GM19324 (cell line): ENCODE measurements at regions not wholly inside any gene's neighbourhood (a gene's known extent, or its start where the extent isn't known, plus 50 kb on each side); places are given as distances from the start of the nearest gene placed in this dataset.

Source experiments
- ATAC-seq: cut with Tn5 transposase; IDR thresholded peaks from one replicate; pipeline ENCODE4 v1.9.1; 2021; ENCODE audit warnings: mild to moderate bottlenecking, moderate library complexity; ENCODE audit not compliant: unreplicated experiment, low FRiP score

DNA sequence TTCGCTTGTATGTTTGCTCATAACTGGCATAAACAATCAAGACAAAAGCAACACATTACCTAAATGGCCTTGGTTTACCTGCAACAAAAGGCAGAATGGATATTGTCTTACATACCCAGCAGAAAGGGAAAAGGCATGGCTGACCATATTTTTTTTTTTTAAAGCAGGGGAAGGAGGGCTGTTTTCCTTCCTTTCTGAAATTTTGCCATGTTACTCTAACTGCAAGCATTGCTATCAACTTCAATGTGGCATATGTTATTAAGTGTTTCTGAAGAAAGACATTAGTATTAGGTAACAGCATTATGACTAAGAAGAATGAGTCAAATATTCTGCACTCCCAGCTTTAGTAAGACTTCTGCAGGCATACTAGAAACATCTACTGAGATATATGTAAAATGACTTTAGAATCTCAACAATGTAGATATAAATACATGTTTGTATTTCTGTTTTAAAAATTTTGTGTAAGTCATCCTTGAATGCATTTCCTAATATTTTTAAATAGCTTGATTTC is 512.6 kb upstream of the FAM241A start:
- ATAC-seq: no peak

DNA sequence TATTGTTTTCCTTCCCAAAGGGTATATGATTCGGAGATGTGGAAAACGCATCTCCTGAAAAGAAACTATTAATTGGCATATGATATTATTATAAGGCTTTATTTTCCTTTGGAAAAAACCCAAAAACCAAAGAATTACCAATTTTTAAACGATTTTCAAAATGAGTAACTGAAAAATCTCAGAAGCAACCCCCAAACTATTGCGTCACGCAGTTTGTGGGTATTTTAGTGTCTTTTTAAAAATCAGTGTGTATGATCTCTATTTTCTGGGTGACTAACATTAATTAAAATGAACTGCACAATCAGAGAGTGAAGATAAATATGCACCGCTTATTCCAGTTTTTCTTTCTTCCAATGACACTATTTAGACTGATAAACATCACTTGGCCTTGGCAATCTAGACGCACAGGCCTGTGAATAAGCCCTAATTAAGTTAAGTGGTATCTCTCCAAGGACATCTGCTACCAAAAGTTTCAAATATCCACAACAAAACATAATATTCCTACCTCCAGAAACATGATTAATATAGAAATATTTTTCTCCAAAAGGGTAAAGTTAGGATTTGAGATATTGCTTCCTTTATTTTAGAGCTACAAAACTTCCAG is 511.5 kb upstream of the FAM241A start:
- ATAC-seq: no peak

- no peak for ATAC-seq
Measured at GRCh38 chr4:111635646-111636045, 509.6 kb upstream of the FAM241A start.

DNA sequence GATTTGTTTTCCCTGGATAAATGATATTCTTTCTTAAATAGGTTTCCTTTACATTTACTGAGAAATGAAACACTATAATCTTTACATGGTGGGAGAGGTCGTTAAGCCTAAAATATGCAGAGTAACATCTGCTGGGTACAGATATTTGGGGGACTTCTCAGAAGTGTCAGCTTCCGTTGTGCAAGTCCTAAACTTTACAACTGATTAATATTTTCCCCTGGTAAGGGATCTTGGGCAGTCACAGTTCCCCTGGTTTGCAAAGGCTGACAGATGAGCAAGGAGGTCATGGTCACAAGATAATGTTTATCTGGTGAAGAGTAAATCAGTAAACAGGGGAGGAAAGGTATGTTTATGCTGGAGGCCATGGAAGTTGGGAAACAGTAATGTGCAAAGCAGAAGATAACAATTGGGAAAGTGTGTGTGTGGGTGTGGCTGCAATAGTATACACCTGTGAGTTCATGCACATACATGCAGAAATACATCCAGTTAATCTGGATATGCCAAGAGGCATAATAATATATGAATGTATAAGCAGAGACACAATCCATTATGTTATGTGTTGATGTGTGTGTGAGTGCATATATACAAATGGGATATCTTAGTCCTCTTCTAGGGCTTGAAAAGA is 508.2 kb upstream of the FAM241A start:
- ATAC-seq: peak; percentile 45

DNA sequence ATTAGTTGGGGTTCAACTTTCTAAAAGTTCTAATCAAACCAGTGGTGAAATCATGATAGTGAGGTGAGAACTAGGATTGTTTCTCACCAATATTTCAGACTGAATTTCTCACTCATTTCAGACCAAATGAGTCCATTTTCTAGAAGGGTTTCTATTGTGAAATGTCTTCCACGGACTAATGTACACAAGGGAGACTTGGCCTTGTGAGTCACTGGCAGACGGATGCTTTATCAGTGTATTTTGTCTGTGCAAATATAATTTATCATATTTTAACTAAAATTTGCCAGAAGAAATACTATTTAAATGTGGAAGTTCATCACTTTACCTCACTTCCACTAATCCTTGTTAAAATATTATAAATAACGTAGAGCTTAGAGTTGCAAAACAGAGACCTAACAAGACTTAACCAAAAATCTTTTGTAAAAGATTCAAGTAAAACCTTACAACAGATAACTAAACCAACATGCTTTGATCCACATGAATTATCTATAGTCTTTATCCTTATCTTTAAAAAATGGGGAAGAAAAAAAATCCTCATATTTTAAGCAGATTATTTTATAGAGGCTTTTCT is 506.0 kb upstream of the FAM241A start:
- no peak for ATAC-seq

DNA sequence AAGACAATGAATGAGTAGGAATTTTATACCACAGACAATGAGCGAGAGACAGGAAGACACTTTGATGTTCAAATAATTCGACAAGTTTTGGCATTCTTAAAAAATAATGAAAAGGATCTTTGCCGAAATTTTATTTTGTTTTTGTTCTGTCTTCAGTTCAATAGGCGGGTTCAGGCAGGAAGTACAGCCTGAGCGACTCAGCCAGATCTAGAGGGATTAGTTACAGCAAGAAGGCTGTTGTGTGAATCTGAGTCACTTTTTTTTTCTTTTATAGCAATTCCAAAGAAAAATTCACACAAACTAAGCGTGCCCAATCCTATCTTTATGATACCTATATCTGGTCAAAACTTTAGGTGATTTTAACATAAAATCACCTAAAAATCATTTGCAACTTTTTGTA is 505.4 kb upstream of the FAM241A start:
- ATAC-seq: no peak

- peak; percentile 81 for ATAC-seq
Measured at GRCh38 chr4:111641813-111642579, 503.3 kb upstream of the FAM241A start.

- no peak for ATAC-seq
Measured at GRCh38 chr4:111648056-111648455, 497.2 kb upstream of the FAM241A start.

- ATAC-seq: peak; percentile 74
Measured at GRCh38 chr4:111649308-111649707, 495.9 kb upstream of the FAM241A start.

GRCh38 chr4:111650146-111650545 is 495.1 kb upstream of the FAM241A start:
- ATAC-seq: no peak

DNA sequence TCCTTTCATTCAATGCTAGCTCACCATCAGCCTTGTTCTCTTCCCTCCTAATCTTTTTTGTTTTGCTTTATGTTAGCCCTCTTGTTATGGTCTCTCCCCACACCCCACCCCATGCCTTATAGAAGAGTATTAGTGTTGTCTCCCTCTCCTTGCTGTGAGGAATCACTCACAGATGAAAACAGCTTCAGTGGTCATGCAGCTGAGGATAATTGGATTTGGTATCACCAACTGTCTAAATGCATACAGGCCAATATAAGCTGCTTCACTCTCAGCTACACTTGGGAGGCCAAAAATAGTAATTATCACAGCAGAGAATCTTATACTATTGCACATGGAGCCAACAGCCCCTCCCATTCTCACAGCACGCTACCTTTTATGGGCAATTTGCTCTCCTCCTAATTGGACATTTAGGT is 494.6 kb upstream of the FAM241A start:
- ATAC-seq: no peak

GRCh38 chr4:111652236-111652635 is 493.0 kb upstream of the FAM241A start:
- no peak for ATAC-seq

- ATAC-seq: no peak
Measured at GRCh38 chr4:111652986-111653385, 492.3 kb upstream of the FAM241A start.

GRCh38 chr4:111662496-111662895 is 482.8 kb upstream of the FAM241A start:
- ATAC-seq: no peak

GRCh38 chr4:111664308-111664945 is 480.8 kb upstream of the FAM241A start:
- no peak for ATAC-seq

GRCh38 chr4:111666826-111667360 is 478.4 kb upstream of the FAM241A start:
- no peak for ATAC-seq

DNA sequence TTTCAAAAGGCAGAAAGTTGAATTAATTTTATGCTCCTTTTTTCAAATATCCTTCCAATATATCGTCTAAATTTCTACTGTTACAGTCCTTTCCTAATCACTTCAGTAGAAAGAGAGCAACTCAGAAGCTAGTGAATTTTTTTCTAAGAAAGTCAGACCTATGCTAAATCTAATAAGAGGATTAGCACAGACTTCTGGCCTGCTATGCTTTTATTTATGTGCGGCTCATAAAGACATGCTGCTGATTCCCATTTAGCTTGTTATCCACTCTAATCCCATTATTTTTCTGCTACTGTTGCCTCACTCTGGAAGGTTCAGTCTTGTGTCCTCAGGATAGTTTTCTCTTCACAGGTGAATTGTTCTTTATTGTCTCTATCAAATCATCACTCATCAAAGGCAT is 473.5 kb upstream of the FAM241A start:
- ATAC-seq: no peak

DNA sequence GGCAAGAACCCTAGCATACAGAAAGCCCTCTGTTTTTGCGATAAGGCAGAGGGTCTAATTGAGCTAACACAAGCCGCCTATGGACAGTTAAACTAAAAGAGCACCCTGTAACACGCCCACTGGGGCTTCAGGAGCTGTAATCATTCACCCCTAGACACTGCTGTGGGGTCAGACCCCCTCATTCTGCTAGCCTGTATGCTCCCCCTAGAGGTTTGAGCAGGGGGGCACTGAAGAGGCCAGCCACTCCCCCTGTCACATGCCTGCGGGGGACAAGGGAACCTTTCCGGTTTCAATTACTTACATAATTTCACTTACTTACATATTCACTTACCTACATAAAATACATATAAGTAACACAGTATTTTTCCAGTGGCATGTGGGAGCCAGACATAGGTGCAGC is 469.5 kb upstream of the FAM241A start:
- no peak for ATAC-seq

- no peak for ATAC-seq
Measured at GRCh38 chr4:111676533-111676932, 468.7 kb upstream of the FAM241A start.

GRCh38 chr4:111678479-111678878 is 466.8 kb upstream of the FAM241A start:
- ATAC-seq: no peak

GRCh38 chr4:111678908-111679307 is 466.3 kb upstream of the FAM241A start:
- no peak for ATAC-seq
